Immature natural killer cell (primary cell): ENCODE measurements at regions not wholly inside any gene's neighbourhood (a gene's known extent, or its start where the extent isn't known, plus 50 kb on each side); places are given as distances from the start of the nearest gene placed in this dataset.
A peak's percentile ranks its signal among the peaks of the same experiment; 100 is the strongest.

ENCODE experiments used
- DNase-seq, 3 donors: peaks; one replicate each; pipeline ENCODE4 v3.0.0; 2022; ENCODE audit warnings: mixed read lengths in 1 of 3
- H3K27ac Mint-ChIP-seq, 6 donors: one replicate each; pipeline ENCODE4 v1.8.0; 2020; ENCODE audit warnings: mixed read lengths in 6 of 6, mild to moderate bottlenecking in 5 of 6, inconsistent platforms in 4 of 6, moderate library complexity in 3 of 6
- H3K27me3 Mint-ChIP-seq, 3 donors: one replicate each; pipeline ENCODE4 v1.8.0; 2020 to 2021; ENCODE audit warnings: low read depth in 3 of 3, mild to moderate bottlenecking in 3 of 3, mixed read lengths in 3 of 3, moderate library complexity in 3 of 3, inconsistent platforms in 1 of 3
- H3K36me3 Mint-ChIP-seq, 3 donors: one replicate each; pipeline ENCODE4 v1.8.0; 2020; ENCODE audit warnings: mixed read lengths in 3 of 3, inconsistent platforms in 2 of 3, mild to moderate bottlenecking in 2 of 3
- H3K4me1 Mint-ChIP-seq, 2 donors: one replicate each; pipeline ENCODE4 v1.8.0; 2020; ENCODE audit warnings: inconsistent platforms in 2 of 2, mild to moderate bottlenecking in 2 of 2, mixed read lengths in 2 of 2, moderate library complexity in 1 of 2
- H3K4me3 Mint-ChIP-seq, 5 donors: one replicate each; pipeline ENCODE4 v1.8.0; 2020; ENCODE audit warnings: mild to moderate bottlenecking in 5 of 5, mixed read lengths in 5 of 5, inconsistent platforms in 3 of 5, moderate library complexity in 3 of 5
- H3K9me3 Mint-ChIP-seq, 6 donors: one replicate each; pipeline ENCODE4 v1.8.0; 2020; ENCODE audit warnings: mild to moderate bottlenecking in 6 of 6, mixed read lengths in 6 of 6, inconsistent platforms in 4 of 6, moderate library complexity in 3 of 6

GRCh38 chr6:40759264-40759663 lies 172.1 kb upstream of the LRFN2 start:
- no peak for DNase-seq
- Mint-ChIP-seq H3K36me3 (peaks cover 0 to 5% (median 0%) of the 10 kb centered on the region in 3 donors), H3K4me3 (no peak overlapping the region), H3K4me1 (no peaks in the 10 kb centered on the region), H3K27me3 (peaks cover 9 to 21% (median 15%) of the 10 kb centered on the region in 3 donors), H3K27ac (no peak overlapping the region), H3K9me3 (no peaks in the 10 kb centered on the region)

GRCh38 chr6:40755749-40756452 lies 168.7 kb upstream of the LRFN2 start:
- no peaks in the 10 kb centered on the region for H3K9me3 Mint-ChIP-seq
- H3K4me3 Mint-ChIP-seq = no peak overlapping the region
- H3K4me1 Mint-ChIP-seq = no peaks in the 10 kb centered on the region
- DNase-seq = no peak
- H3K27me3 Mint-ChIP-seq = peaks cover 4 to 18% (median 15%) of the 10 kb centered on the region in 3 donors
- H3K27ac Mint-ChIP-seq = no peak overlapping the region
- H3K36me3 Mint-ChIP-seq = peaks cover 0 to 5% (median 0%) of the 10 kb centered on the region in 3 donors

GRCh38 chr6:40755046-40755681 lies 168.0 kb upstream of the LRFN2 start:
- H3K9me3 Mint-ChIP-seq = no peaks in the 10 kb centered on the region
- H3K27me3 Mint-ChIP-seq = peaks cover 4 to 18% (median 15%) of the 10 kb centered on the region in 3 donors
- peaks cover 0 to 5% (median 0%) of the 10 kb centered on the region in 3 donors for H3K36me3 Mint-ChIP-seq
- H3K27ac Mint-ChIP-seq = no peak overlapping the region
- no peaks in the 10 kb centered on the region for H3K4me1 Mint-ChIP-seq
- H3K4me3 Mint-ChIP-seq = no peak overlapping the region
- no peak for DNase-seq

- H3K4me1 Mint-ChIP-seq = no peaks in the 10 kb centered on the region
- no peak overlapping the region for H3K4me3 Mint-ChIP-seq
- H3K27ac Mint-ChIP-seq = no peak overlapping the region
- peaks cover 0 to 5% (median 0%) of the 10 kb centered on the region in 3 donors for H3K36me3 Mint-ChIP-seq
- DNase-seq = no peak
- no peaks in the 10 kb centered on the region for H3K9me3 Mint-ChIP-seq
- H3K27me3 Mint-ChIP-seq = peaks cover 4 to 18% (median 15%) of the 10 kb centered on the region in 3 donors
Observed at GRCh38 chr6:40754461-40755045, 167.4 kb upstream of the LRFN2 start.

- H3K36me3 Mint-ChIP-seq = peaks cover 0 to 5% (median 0%) of the 10 kb centered on the region in 3 donors
- peaks cover 4 to 18% (median 15%) of the 10 kb centered on the region in 3 donors for H3K27me3 Mint-ChIP-seq
- no peaks in the 10 kb centered on the region for H3K9me3 Mint-ChIP-seq
- no peaks in the 10 kb centered on the region for H3K4me1 Mint-ChIP-seq
- no peak for DNase-seq
- H3K27ac Mint-ChIP-seq = no peak overlapping the region
- peak overlapping the region in 1 of 5 donors; percentile 11 for H3K4me3 Mint-ChIP-seq
Observed at GRCh38 chr6:40753675-40754448, 166.7 kb upstream of the LRFN2 start.

GRCh38 chr6:40753048-40753447 lies 165.9 kb upstream of the LRFN2 start:
- no peak overlapping the region for H3K27ac Mint-ChIP-seq
- H3K27me3 Mint-ChIP-seq = peaks cover 4 to 18% (median 15%) of the 10 kb centered on the region in 3 donors
- no peak for DNase-seq
- no peaks in the 10 kb centered on the region for H3K9me3 Mint-ChIP-seq
- H3K36me3 Mint-ChIP-seq = peaks cover 0 to 5% (median 0%) of the 10 kb centered on the region in 3 donors
- no peaks in the 10 kb centered on the region for H3K4me1 Mint-ChIP-seq
- H3K4me3 Mint-ChIP-seq = no peak overlapping the region

- H3K27ac Mint-ChIP-seq = no peak overlapping the region
- no peak overlapping the region for H3K4me3 Mint-ChIP-seq
- H3K27me3 Mint-ChIP-seq = peaks cover 2 to 7% (median 6%) of the 10 kb centered on the region in 3 donors
- no peaks in the 10 kb centered on the region for H3K9me3 Mint-ChIP-seq
- H3K4me1 Mint-ChIP-seq = no peaks in the 10 kb centered on the region
- DNase-seq = no peak
- no peaks in the 10 kb centered on the region for H3K36me3 Mint-ChIP-seq
Observed at GRCh38 chr6:40744835-40745234, 157.7 kb upstream of the LRFN2 start.

- Mint-ChIP-seq H3K4me3 (no peak overlapping the region), H3K27ac (no peak overlapping the region), H3K36me3 (no peaks in the 10 kb centered on the region), H3K4me1 (no peaks in the 10 kb centered on the region), H3K27me3 (peaks cover 0 to 7% (median 2%) of the 10 kb centered on the region in 3 donors), H3K9me3 (no peaks in the 10 kb centered on the region)
- no peak for DNase-seq
Observed at GRCh38 chr6:40743690-40744446, 156.7 kb upstream of the LRFN2 start.

GRCh38 chr6:40743226-40743625 lies 156.1 kb upstream of the LRFN2 start:
- DNase-seq = no peak
- Mint-ChIP-seq H3K4me3 (no peak overlapping the region), H3K36me3 (no peaks in the 10 kb centered on the region), H3K4me1 (no peaks in the 10 kb centered on the region), H3K27ac (no peak overlapping the region), H3K27me3 (peaks cover 0 to 7% (median 2%) of the 10 kb centered on the region in 3 donors), H3K9me3 (no peaks in the 10 kb centered on the region)

GRCh38 chr6:40740518-40740917 lies 153.4 kb upstream of the LRFN2 start:
- Mint-ChIP-seq H3K27ac (no peak overlapping the region), H3K4me1 (no peaks in the 10 kb centered on the region), H3K27me3 (peaks cover 2 to 21% (median 2%) of the 10 kb centered on the region in 3 donors), H3K36me3 (no peaks in the 10 kb centered on the region), H3K4me3 (no peak overlapping the region), H3K9me3 (no peaks in the 10 kb centered on the region)
- DNase-seq = no peak

- no peak for DNase-seq
- no peaks in the 10 kb centered on the region for H3K36me3 Mint-ChIP-seq
- H3K4me1 Mint-ChIP-seq = no peaks in the 10 kb centered on the region
- H3K4me3 Mint-ChIP-seq = no peak overlapping the region
- H3K9me3 Mint-ChIP-seq = no peaks in the 10 kb centered on the region
- no peak overlapping the region for H3K27ac Mint-ChIP-seq
- peaks cover 2 to 21% (median 3%) of the 10 kb centered on the region in 3 donors for H3K27me3 Mint-ChIP-seq
Observed at GRCh38 chr6:40738551-40739193, 151.5 kb upstream of the LRFN2 start.

- Mint-ChIP-seq H3K9me3 (no peaks in the 10 kb centered on the region), H3K27me3 (peaks cover 2 to 17% (median 3%) of the 10 kb centered on the region in 3 donors), H3K4me1 (no peaks in the 10 kb centered on the region), H3K27ac (no peak overlapping the region), H3K4me3 (no peak overlapping the region), H3K36me3 (no peaks in the 10 kb centered on the region)
- no peak for DNase-seq
Observed at GRCh38 chr6:40735521-40735920, 148.4 kb upstream of the LRFN2 start.

- Mint-ChIP-seq H3K4me1 (no peaks in the 10 kb centered on the region), H3K27me3 (peaks cover 2 to 17% (median 3%) of the 10 kb centered on the region in 3 donors), H3K9me3 (no peaks in the 10 kb centered on the region), H3K4me3 (no peak overlapping the region), H3K36me3 (no peaks in the 10 kb centered on the region), H3K27ac (no peak overlapping the region)
- DNase-seq = no peak
Observed at GRCh38 chr6:40735121-40735520, 148.0 kb upstream of the LRFN2 start.
